Body of pancreas (tissue), 4 donors: ENCODE measurements at regions not wholly inside any gene's neighbourhood (a gene's known extent, or its start where the extent isn't known, plus 50 kb on each side); places are given as distances from the start of the nearest gene placed in this dataset.

Experiments
- CTCF ChIP-seq, 7 experiments: fragments of 450-650 bp in 4 of 7; fragments of 200-600 bp in 3 of 7; sonication (generic) in 3 of 7; IDR thresholded peaks; one replicate each; pipeline ENCODE4 v1.5.1; 2016 to 2019; ENCODE audit warnings: antibody characterized with exemption in 7 of 7
- POLR2A ChIP-seq, 3 donors: fragments of 450-650 bp; IDR thresholded peaks; one replicate each; pipeline ENCODE4 v1.6.1; 2016; ENCODE audit warnings: antibody characterized with exemption in 3 of 3, mild to moderate bottlenecking in 2 of 3

- TF ChIP-seq CTCF (IDR thresholded peaks at IDR 0.05) = no peak
- no peak for TF ChIP-seq POLR2A (IDR thresholded peaks at IDR 0.05)
Measured at GRCh38 chr10:11661441-11661840, 50.0 kb upstream of the USP6NL start.
